CD1c-positive myeloid dendritic cell (primary cell): ENCODE measurements at regions not wholly inside any gene's neighbourhood (a gene's known extent, or its start where the extent isn't known, plus 50 kb on each side); places are given as distances from the start of the nearest gene placed in this dataset.
"Not testable (repeated sequence)": the region's sequence is repeated elsewhere in the genome, so short reads cannot be mapped to it uniquely, and the experiment has no call there.

ENCODE experiments used
- DNase-seq: peaks from one replicate; pipeline ENCODE4 v3.0.0-alpha.2; 2016; ENCODE audit errors: extremely low spot score

DNA sequence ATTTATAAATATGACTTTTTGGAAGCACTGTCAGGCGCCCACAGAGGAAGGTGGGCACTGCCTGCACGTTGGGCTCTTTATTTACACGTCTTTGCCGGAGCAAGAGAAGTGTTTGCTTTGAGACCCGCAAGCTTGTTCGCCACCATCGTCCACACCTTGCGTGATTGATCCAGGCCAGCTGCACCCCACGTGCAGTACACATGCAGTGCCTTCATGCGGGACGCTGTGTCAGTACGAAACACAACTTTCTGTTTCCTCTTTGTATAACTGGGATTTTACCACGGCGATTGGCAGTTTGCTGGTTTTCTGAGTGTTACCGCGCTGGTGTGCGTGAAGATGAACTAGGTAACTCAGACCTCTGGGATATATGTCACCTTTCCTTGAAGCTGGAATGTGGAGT is 571.0 kb upstream of the SALL3 start:
- no peak for DNase-seq

DNA sequence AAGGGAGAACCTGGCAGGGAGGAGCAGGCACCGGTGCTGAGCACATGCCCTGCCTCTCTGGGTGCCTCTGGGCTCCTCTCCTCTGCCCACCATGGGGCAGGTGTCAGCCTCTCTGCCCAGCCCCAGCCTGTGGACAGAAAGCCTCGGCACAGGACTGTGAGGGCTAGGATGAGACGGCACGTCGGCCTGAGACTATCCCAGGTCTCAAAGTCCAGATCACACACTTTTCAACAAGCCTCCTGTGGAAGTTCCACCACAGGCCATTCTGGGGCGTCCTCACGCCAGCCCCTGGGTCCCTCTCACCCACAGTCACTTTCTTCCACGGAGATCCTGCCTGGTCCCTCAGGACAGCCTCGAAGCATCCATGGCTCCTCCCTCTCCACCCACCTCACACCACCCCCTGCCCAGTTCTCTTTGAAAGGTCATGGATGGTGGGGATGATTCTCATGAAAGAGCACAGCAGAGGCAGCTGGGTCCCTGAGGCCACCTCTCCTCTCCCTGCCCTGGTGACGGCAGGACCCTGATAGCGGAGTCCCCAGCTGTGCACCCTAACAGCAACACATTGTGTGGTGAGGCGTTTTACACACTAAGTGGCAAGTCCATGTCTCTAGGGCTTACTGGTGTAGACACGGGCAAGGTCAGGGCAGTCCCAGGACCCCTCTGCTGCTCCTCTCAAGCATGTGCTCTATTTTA is 569.4 kb upstream of the SALL3 start:
- DNase-seq, result no peak

DNA sequence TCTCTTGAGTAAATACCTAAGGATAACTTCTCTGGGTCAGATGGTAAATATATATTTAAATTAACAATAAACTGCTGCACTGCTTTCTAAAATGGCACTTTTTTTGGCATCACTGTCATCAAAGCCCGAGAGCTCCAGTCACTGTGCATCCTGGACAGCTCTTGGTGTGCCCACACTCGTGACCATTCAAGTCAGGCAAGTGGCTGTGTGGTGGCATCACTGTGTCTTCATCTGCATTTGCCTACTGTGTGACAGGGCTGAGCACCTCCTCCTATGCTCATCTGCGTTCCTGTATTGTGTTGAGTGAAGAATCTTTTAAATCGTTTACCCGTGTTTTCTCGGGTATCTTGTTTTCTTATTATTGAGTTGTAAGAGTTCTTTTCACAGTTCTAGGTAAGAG is 568.1 kb upstream of the SALL3 start:
- no peak for DNase-seq

DNA sequence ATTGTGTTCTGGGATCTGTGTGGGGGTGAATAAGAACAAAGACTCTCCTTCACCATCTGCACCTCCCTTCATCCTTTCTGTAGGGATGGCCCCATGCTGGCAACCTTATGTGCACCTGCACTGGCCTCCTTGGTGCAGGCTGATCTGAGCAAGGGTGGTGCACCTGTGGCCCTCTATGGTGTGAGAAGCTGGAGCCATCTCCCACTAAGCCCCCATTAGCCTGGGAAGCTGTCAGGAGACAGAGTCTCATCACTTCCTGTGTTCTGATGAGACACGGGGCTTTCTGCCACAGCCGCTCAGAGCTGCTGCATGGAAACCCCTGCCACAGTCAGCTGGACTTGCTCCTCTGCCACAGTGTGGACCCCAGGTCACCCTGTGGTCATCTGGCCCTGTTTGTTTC is 565.3 kb upstream of the SALL3 start:
- DNase-seq, result no peak

DNA sequence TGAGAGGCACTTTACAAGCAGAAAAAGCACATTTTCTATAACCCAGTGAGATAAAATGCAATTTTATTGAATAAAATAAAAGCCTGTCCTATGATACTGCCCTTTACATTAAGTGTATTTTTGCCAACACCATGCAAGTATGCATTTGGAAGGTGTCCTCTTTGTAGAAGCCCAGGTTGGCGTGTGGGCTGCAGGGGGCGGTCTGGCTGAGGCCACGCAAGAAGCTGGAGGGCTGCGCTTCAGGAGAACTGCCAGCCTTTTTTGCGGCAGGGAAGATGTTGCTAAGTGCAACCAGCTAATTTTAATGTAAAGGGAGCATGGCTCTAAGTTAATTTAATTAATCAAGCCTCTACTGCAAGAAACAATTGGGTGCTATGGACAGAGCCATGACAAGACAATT is 562.8 kb upstream of the SALL3 start:
- no peak for DNase-seq

DNA sequence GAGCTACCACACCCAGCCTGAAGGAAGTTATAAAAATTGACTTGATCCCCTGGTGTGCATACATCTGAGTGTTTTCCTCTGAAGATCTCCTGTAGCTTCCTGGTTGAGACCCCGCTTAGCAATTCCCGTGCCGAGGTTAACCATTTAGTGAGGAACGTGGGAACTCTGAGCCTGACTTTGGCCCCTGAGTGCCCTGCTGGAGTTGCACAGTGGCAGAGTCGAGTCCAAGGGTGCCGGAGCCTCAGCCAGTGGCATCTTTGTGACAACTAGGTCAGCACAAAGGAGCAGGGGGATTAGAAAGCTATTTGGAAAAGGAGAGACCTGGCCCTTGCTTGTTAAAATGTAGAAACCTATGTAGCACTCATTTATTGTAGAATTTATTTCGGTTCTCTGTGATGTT is 561.2 kb upstream of the SALL3 start:
- DNase-seq, result no peak

DNA sequence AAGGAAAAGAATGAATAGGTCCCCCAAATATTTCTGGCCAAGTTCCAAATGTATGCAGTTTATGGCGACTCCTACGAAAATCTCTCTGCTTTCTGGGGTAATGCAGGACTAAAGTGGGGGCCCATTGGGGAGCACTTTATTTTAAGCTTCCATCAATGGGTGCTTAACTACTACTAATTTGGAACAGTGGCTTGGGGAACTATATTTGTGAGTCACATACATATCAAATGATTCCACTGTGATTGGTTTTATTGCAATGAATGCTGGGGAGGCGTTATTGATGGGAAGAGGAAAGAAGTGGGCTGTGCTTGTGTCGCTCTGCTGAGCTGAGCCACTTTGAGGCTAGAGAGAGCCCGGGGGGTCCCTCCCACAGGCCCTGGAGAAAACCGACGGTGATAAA is 560.4 kb upstream of the SALL3 start:
- DNase-seq, result no peak

DNA sequence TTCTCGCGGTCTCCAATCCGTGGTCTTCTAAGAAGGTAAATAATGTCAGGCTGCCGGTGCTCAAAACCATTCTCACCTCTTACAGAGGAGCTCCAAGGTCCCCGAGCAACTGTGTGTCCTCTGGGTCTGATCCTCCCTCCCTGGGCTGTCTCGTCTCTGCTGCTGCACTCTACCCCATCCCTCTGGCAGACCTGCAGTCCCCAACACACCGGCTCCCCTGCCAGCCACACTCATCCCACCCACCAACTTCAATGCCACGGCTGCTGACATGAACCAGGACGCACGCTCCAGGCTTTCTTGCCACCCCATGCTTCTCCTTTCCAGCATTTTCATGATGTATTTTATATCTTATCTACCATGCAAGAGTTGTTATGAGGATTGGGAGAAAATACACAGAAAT is 559.5 kb upstream of the SALL3 start:
- no peak for DNase-seq

DNA sequence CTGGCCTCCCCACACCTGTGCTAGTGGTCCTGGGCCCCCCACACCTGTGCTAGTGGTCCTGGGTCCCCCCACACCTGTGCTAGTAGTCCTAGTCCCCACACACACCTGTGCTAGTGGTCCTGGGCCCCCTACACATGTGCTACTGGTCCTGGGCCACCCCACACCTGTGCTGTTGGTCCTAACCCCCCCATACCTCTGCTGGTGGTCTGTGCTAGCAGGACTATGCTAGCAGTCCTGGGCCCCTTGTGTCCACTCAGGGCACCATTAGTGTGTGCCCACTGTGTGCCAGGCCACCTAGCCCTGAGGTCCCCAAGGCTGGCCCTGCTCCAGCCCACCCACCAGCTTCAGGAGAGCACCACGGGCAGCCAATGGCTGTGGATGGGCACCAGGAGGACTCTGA is 558.2 kb upstream of the SALL3 start:
- no peak for DNase-seq

DNA sequence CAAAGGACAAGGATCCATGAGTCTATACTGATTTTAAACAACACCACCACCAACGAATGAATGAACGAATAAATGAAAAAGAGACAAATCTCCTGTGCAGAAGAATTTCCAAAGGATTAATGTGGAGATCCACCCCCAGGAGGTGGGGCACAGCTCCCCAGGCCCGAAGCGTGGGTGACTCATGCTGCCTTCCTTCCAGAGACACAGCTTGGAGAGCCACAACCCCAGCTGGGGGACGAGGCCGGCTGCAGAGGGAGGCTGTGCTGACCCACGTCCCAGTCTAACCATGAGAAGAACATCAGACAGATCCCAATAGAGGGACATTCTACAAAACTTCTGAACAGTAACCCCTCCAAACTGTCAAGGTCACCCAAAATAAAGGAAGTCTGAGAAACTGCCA is 557.3 kb upstream of the SALL3 start:
- no peak for DNase-seq

DNA sequence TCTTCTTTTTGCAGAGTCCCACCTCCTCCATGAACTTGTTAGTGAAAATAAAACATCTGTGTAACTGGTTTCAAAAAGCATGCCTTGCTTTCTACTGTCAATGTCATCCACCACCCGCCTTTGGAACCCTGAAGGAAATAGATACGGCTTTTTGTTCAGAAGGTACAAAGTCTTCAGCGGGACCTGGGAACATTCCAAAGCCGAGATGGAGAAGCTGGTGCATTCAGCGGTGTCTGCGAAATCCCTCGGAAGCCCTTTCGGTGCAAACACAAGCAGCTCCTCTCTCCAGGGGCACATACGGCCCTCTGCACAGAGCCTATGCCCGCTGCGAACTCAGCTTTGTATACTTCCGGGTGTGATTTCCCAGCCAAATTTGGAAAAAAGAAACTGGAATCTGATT is 555.8 kb upstream of the SALL3 start:
- no peak for DNase-seq

DNA sequence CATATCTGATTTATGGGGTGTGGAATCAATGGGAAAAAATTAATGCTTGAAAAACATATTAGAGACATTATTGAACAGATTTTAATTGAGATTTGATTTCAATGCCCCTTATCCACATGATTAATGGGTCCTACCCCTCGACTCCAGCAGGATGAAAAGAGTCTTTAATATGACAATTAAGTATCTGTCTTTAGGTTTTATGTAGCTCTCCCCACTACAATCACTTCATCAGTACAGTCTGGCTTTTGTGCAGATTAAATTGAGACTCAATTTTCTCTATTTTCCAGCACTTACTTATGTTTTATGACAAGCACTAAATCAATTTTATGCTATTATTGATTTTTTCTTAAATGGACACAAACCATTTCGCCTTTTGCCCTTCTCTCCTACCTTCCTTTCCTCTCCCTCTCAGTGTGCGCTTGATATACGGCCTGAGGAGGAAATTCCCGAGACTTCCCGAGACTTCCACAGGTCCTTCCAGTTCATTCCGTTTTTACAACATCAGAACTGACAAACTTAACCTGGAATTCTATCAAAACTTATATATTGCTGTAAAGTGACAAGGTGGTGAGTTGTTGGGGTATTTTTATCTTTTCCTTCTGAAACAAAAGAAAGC is 555.1 kb upstream of the SALL3 start:
- no peak for DNase-seq

DNA sequence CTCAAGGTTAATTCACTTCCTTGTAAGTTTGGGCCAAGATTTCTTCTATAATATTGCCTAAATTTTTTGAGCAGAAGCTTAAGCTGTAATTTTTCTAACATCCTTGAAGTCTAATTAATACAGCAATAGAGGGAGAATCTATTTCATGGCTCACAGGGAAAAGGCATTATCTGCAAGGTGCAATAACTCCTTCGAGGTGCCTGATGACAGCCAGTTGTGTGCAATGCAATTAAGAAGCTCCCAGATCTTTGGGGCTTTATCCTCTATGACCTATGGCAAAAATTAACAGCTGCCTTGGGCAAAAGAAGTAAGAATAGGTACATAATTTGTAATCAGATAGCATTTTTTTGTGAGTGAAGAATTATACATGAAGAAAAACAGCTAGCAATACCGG is 554.6 kb upstream of the SALL3 start:
- no peak for DNase-seq

DNA sequence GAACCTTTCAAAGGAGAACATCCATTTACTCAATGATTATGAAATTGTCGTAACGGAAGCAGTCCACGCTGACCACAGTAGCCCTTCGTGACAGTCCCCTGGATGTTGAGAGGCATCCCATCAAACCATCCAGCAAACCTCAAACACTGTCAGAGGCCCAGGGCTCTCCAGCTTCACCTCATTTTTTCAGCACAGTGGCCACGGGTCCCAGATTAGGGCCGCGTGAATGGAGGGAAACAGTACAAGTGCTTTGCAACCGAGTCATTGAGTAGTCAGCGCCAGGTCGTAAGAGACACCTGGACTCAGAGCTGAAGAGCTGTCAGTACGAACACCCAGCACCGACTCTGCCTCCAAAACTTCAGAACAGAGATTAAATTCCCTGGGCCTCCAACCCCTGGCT is 552.5 kb upstream of the SALL3 start:
- no peak for DNase-seq

DNA sequence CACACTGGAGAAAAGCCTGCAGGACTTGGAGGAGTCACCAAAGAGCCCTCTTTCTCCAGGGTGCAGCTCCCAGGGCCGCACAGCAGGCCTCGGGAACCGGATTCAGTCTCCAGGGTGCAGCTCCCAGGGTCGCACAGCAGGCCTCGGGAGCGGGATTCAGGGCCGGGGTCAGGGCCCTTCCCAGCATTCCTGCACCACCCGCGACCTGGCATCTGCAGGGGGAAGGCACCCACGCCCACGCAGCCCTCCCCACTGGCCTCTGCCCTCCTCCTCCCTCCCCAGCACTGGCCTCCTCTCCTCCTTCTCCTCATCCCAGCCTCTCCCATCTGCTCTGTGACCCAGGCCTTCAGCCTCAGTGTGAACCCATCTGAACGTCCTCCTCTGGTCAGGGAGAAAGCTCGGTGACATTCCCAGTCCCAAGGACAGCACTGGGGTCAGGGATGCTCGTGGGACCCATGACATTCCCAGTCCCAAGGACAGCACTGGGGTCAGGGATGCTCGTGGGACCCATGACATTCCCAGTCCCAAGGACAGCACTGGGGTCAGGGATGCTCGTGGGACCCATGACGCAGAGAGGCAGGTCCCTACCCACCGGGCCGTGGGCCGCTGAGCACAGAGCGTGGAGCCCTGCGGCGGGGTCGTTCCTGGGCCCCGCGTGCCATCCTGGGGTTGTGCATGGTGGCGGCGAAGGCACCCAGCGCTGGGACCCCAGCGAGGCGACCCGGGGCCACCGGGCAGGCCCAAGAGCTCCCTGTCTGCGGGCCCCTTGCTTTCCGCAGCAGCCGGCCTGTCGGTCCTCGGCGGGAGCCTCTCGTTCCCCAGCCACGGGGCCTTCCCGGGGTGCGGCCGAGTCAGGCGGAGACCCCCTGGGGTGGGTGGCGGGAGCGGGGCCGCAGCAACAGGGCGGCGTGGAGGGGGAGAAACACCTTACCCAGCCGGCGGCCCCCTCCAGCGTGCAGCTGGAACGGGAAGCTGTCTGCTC is 550.2 kb upstream of the SALL3 start:
- no peak for DNase-seq

DNA sequence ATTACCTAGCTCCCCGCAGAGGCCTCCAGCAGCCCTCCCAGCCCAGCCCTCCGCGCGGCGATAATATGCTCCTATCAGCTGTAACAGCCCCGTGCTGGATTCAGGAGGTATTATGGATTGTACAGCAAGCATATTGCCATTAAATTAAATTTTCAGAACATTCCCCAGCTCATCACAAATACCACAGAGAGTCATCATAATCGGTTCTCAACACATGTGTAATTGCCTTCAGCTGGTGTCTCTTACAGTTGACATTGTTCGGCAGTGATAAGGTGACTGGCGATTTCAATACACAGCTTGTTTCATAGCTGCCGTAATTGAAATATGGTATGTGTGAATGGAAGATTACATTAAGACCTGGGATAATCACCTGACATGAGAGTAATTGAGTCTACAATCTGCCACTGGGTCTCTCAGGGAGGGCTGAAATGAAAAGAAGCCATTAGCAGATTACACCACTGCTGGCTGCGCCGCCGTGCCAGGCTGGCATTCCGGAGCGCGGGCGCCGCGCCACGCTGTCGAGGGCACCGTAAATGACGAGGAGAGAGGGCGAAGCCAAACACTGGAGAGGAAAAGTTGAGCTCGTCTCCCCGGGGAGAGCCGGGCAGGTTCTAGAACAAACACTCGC is 549.4 kb upstream of the SALL3 start:
- no peak for DNase-seq

DNA sequence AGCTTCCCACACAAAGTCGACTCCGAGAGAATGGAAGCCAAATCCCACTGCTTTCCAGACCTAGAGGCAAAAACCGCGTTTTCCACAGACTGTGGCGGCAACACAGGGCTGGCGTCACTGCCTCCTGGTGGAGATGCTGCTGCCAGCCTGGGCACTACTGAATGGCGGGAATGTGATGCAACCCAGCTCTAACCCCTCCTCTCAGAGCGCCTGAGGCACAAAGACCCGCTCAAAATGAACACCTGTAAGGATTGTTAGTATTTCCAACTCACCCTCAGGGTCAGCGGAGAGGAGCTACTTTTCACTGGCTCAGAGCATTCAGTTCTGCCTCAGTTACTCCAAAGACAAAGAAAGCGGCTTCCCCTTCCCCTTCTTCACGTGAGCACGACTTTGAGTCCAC is 548.0 kb upstream of the SALL3 start:
- DNase-seq, result no peak

DNA sequence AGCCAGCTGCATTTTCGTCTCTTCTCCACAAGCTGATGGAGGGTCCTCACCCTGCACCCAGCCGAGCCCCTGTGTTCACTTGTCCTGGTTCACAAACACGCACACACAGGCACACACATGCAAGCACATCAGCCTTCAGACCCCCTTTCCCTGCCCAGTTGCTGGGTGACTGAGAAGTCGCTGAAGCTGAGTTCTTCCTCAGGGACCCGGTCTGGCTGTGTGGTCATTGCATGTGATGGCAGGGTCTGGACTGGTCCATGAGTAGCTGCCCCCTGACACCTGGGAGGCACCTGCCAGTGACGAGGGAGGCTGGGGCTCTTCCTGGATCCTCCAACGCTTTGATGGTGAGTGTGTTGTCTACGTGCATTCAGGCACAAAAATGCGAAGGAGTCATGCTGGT is 546.1 kb upstream of the SALL3 start:
- DNase-seq, result no peak

DNA sequence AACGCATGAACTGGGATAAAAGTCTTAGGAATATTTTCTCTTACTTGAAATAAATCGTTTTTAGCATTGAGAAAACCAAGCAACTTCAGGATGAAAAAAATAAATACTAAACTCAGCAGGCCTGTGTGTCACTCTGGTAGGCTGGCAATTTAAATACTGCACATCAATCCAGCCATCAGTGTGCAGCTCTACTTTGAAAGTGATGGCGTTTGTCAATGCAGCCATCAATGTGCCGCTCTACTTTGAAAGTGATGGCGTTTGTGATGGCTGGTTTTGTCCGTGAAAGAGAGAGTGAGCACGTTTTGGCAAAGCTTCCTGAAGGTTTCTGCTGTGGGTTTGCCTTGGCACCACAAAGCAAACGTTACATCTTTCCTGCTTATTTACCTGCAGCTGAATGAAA is 543.5 kb upstream of the SALL3 start:
- DNase-seq, result no peak

DNA sequence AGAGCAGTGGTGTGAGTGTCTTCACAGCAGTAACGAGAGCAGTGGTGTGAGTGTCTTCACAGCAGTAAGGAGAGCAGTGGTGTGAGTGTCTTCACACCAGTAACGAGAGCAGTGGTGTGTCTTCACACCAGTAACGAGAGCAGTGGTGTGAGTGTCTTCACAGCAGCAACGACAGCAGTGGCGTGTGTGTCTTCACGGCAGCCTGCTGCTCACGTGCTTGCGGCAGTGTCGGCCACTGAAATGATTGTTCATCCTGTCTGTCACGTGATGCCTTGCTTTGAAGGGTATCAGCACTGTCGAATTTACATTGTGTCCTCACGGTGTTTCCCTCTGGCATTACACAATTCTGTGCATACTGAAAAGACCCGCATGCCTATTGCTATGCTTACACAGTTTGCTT is 541.4 kb upstream of the SALL3 start:
- not testable (repeated sequence) for DNase-seq

DNA sequence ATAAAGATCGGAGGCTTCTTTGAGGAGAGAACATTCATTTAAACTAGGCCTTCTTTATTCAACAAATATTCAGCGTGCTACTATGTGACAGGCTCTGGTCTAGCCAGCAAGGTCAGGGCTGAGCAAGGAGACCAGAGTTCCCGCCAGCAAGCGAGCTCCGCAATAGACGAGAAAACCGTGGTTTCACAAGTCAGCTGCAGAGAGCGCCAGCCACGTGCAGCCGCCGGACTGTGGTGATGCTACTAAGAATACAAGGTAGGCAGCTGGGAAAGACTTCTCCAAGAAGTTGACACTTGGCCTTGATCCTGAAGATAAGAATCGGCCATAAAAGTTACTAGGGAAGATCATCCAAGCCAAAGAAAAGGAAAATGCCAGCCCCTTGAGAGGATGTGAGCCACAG is 533.7 kb upstream of the SALL3 start:
- no peak for DNase-seq

DNA sequence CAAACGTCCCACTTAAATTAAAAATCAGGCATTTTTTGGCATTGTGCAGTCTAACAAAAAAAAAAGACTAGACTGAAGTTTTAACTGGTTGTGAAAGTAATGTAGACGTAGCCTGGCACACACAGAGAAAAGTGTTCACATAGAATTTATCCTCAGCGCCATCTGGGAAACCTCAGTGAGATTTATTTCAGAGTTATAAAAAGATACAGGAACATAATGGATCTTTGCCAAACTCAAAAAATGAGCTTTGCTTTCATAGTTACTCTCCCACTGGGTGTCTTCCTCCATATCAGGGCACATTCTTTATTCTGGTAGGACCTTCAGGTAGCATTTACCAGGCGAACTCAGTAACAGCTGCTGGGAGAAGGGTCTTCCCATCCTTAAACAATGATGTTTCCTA is 532.4 kb upstream of the SALL3 start:
- no peak for DNase-seq
